ENCODE measurements at regions not wholly inside any gene's neighbourhood (a gene's known extent, or its start where the extent isn't known, plus 50 kb on each side); places are given as distances from the start of the nearest gene placed in this dataset.

- POLR2A ChIA-PET = interaction anchor here (0.7 kb wide), 1 partner anchor 177 kb away, joined by 3 read pairs; no protein-coding TSS in a partner anchor
Observed at GRCh38 chr12:68428724-68429501, 96.8 kb upstream of the MDM1 start.

DNA sequence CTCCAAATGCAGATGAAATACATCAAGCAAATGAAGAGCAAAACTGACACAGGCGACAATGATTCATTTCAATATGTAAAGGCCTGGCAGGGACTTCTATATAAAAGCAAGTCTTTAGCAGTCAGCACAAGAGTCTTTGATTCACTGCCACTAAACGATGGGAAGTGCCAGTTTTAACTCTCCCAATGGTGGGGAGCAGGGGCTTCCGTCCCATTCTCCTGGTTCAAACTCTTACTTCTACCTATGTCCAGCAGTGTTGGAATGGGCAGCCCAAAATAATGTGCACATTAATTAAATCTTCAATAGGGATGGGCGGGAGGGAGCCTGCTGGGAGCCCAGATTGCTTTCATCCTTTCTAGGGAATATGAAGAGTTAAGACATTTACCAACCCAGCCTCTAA lies 97.5 kb upstream of the MDM1 start:
- TF ChIP-seq, protein P1, sequence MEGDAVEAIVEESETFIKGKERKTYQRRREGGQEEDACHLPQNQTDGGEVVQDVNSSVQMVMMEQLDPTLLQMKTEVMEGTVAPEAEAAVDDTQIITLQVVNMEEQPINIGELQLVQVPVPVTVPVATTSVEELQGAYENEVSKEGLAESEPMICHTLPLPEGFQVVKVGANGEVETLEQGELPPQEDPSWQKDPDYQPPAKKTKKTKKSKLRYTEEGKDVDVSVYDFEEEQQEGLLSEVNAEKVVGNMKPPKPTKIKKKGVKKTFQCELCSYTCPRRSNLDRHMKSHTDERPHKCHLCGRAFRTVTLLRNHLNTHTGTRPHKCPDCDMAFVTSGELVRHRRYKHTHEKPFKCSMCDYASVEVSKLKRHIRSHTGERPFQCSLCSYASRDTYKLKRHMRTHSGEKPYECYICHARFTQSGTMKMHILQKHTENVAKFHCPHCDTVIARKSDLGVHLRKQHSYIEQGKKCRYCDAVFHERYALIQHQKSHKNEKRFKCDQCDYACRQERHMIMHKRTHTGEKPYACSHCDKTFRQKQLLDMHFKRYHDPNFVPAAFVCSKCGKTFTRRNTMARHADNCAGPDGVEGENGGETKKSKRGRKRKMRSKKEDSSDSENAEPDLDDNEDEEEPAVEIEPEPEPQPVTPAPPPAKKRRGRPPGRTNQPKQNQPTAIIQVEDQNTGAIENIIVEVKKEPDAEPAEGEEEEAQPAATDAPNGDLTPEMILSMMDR (IDR thresholded peaks at IDR 0.05; ENCODE audit: control extremely low read depth, extremely low read depth, low read depth, missing control alignments) = no peak
- ChIA-PET POLR2A (no interaction called here), CTCF (no interaction called here)
- no peak for DNase-seq (ENCODE audit: extremely low spot score)

More at GRCh38 chr12:68428724-68429501, 96.8 kb upstream of the MDM1 start:
- CTCF ChIA-PET = no interaction called here
- no peak for DNase-seq (ENCODE audit: extremely low spot score)
- TF ChIP-seq, protein P1 (IDR thresholded peaks at IDR 0.05; ENCODE audit: control extremely low read depth, extremely low read depth, low read depth, missing control alignments) = no peak

- CTCF ChIA-PET = interaction anchor here (0.9 kb wide), 1 partner anchor 9 kb away, joined by 3 read pairs; no protein-coding TSS in a partner anchor
- DNase-seq (ENCODE audit: extremely low spot score) = no peak
- POLR2A ChIA-PET = no interaction called here
- TF ChIP-seq, protein P1 (IDR thresholded peaks at IDR 0.05; ENCODE audit: control extremely low read depth, extremely low read depth, low read depth, missing control alignments) = no peak
Observed at GRCh38 chr12:68431786-68432185, 99.6 kb upstream of the MDM1 start.

DNA sequence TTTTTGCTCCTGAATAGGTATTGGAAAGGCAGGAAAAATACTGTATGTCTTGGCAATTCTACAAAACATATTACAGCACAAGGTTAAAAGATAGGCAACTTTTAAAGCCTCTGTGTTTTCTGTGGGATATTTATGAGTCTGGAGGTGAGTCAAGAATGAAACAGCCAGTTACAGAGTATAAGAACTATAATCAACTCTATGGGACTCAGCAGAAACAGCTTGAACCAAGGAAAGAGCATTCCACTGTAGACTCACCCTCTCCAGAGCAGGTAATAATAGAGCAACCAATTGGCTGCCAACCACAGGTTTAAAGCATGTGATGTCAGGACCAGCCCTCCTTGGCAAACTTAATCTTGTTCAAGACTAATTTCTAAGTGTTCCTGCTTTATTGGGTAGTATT lies 100.5 kb upstream of the MDM1 start:
- ChIA-PET POLR2A (no interaction called here), CTCF (no interaction called here)
- DNase-seq (ENCODE audit: extremely low spot score) = no peak
- TF ChIP-seq, protein P1 (IDR thresholded peaks at IDR 0.05; ENCODE audit: control extremely low read depth, extremely low read depth, low read depth, missing control alignments) = no peak

GRCh38 chr12:68434391-68435298 lies 102.5 kb upstream of the MDM1 start:
- TF ChIP-seq, protein P1 (IDR thresholded peaks at IDR 0.05; ENCODE audit: control extremely low read depth, extremely low read depth, low read depth, missing control alignments) = no peak
- POLR2A ChIA-PET = no interaction called here
- no peak for DNase-seq (ENCODE audit: extremely low spot score)
- CTCF ChIA-PET = interaction anchor here (0.8 to 1.7 kb wide), 6 partner anchors 9 to 211 kb away, joined by 3 to 6 read pairs (median 4); no protein-coding TSS in a partner anchor

GRCh38 chr12:68435299-68435637 lies 103.1 kb upstream of the MDM1 start:
- TF ChIP-seq, protein P1 (IDR thresholded peaks at IDR 0.05; ENCODE audit: control extremely low read depth, extremely low read depth, low read depth, missing control alignments) = no peak
- no peak for DNase-seq (ENCODE audit: extremely low spot score)
- ChIA-PET CTCF (interaction anchor here (0.8 to 1.7 kb wide), 7 partner anchors 9 to 212 kb away, joined by 3 to 6 read pairs (median 3); no protein-coding TSS in a partner anchor), POLR2A (no interaction called here)
